CD4-positive, alpha-beta T cell treated with Interleukin-15 for 1 hour (primary cell): ENCODE measurements at regions not wholly inside any gene's neighbourhood (a gene's known extent, or its start where the extent isn't known, plus 50 kb on each side); places are given as distances from the start of the nearest gene placed in this dataset.

Experiments used
- DNase-seq: peaks from one replicate; pipeline ENCODE4 v3.0.0-alpha.2; 2020

- DNase-seq: no peak
Measured at GRCh38 chrX:108795240-108795639, 58.9 kb upstream of the IRS4 start.
